HEK293 (cell line): ENCODE measurements at regions not wholly inside any gene's neighbourhood (a gene's known extent, or its start where the extent isn't known, plus 50 kb on each side); places are given as distances from the start of the nearest gene placed in this dataset.

Experiments used
- CTCF ChIA-PET: fragments of 350-600 bp; formaldehyde crosslinking; extraction: SDS; loops from one replicate; lab custom pipeline; 2021; ENCODE audit warnings: antibody characterized with exemption; lab: Yijun Ruan, JAX
- POLR2A ChIA-PET: fragments of 300-600 bp; formaldehyde crosslinking; extraction: SDS; loops from one replicate; lab custom pipeline; 2020; ENCODE audit warnings: antibody characterized with exemption, inconsistent platforms; lab: Yijun Ruan, JAX
- H3K27ac ChIP-seq: fragments of 200-500 bp; sonication (Bioruptor generic); 2 replicates; pipeline ENCODE4 v1.5.1; 2014; ENCODE audit warnings: low read depth, low read length, control low read depth, inconsistent platforms; ENCODE audit errors: extremely low read depth
- H3K36me3 ChIP-seq, 2 experiments: fragments of 200-500 bp in 1 of 2; sonication (Bioruptor generic) in 1 of 2; 1 replicate in 1 of 2; 2 replicates in 1 of 2; pipeline ENCODE4 v1.5.1; 2014 to 2017; ENCODE audit warnings: inconsistent platforms in 2 of 2, low read length in 2 of 2; ENCODE audit not compliant: control insufficient read depth in 2 of 2, insufficient read depth in 1 of 2
- H3K4me1 ChIP-seq: fragments of 200-500 bp; sonication (Bioruptor generic); 2 replicates; pipeline ENCODE4 v1.5.1; 2014; ENCODE audit warnings: mild to moderate bottlenecking, low read length, inconsistent platforms; ENCODE audit not compliant: control insufficient read depth, insufficient read depth
- H3K4me3 ChIP-seq: 2 replicates; pipeline ENCODE4 v1.5.1; 2011; ENCODE audit warnings: low read depth, mild to moderate bottlenecking, control low read depth, low read length, moderate library complexity
- H3K9me3 ChIP-seq: fragments of 200-500 bp; sonication (Bioruptor generic); 2 replicates; pipeline ENCODE4 v1.5.1; 2014; ENCODE audit warnings: low read depth, low read length, inconsistent platforms; ENCODE audit not compliant: control insufficient read depth, insufficient read depth
- GLI4 ChIP-seq: fragments of 450-650 bp; formaldehyde crosslinking; IDR thresholded peaks from 2 replicates; pipeline ENCODE4 v1.5.1; 2016; ENCODE audit warnings: missing biosample characterization, missing genetic modification characterization
- MEIS1 ChIP-seq: sonication (generic); formaldehyde crosslinking; IDR thresholded peaks from 2 replicates; pipeline ENCODE4 v1.8.1; 2022; ENCODE audit warnings: missing genetic modification reagents, mild to moderate bottlenecking, borderline replicate concordance
- SCRT1 ChIP-seq: fragments of 450-650 bp; formaldehyde crosslinking; IDR thresholded peaks from 2 replicates; pipeline ENCODE4 v1.5.1; 2016; ENCODE audit warnings: missing biosample characterization, missing genetic modification characterization, borderline replicate concordance
- ZBTB20 ChIP-seq: fragments of 450-650 bp; formaldehyde crosslinking; IDR thresholded peaks from 2 replicates; pipeline ENCODE4 v1.5.1; 2016; ENCODE audit warnings: missing biosample characterization, missing genetic modification characterization
- ZBTB48 ChIP-seq: fragments of 450-650 bp; formaldehyde crosslinking; IDR thresholded peaks from 2 replicates; pipeline ENCODE4 v1.5.1; 2016; ENCODE audit warnings: missing biosample characterization, missing genetic modification characterization
- ZFHX2 ChIP-seq: fragments of 450-650 bp; formaldehyde crosslinking; conservative IDR thresholded peaks from 2 replicates; pipeline ENCODE4 v1.5.1; 2016; ENCODE audit warnings: missing biosample characterization, missing genetic modification characterization
- ZNF202 ChIP-seq: fragments of 450-650 bp; formaldehyde crosslinking; IDR thresholded peaks from 2 replicates; pipeline ENCODE4 v1.5.1; 2016; ENCODE audit warnings: missing biosample characterization, missing genetic modification characterization, borderline replicate concordance
- ZNF266 ChIP-seq: fragments of 450-650 bp; formaldehyde crosslinking; IDR thresholded peaks from 2 replicates; pipeline ENCODE4 v1.5.1; 2016; ENCODE audit warnings: missing biosample characterization, missing genetic modification characterization, low read depth
- ZNF391 ChIP-seq: fragments of 450-650 bp; formaldehyde crosslinking; IDR thresholded peaks from 2 replicates; pipeline ENCODE4 v1.5.1; 2016; ENCODE audit warnings: low read depth, missing biosample characterization, missing genetic modification characterization, borderline replicate concordance
- ZNF596 ChIP-seq: fragments of 450-650 bp; IDR thresholded peaks from 2 replicates; pipeline ENCODE4 v1.5.0; 2018; ENCODE audit warnings: missing biosample characterization, mild to moderate bottlenecking, missing genetic modification characterization, moderate library complexity
- ZNF626 ChIP-seq: fragments of 450-650 bp; sonication (Bioruptor Pico); formaldehyde crosslinking; IDR thresholded peaks from 2 replicates; pipeline ENCODE4 v1.5.1; 2018; ENCODE audit warnings: missing biosample characterization, missing genetic modification characterization, inconsistent platforms
- ZNF792 ChIP-seq: fragments of 450-650 bp; formaldehyde crosslinking; IDR thresholded peaks from 2 replicates; pipeline ENCODE4 v1.5.1; 2016; ENCODE audit warnings: missing biosample characterization, missing genetic modification characterization
- ZNF830 ChIP-seq: fragments of 450-650 bp; IDR thresholded peaks from 2 replicates; pipeline ENCODE4 v1.5.0; 2018; ENCODE audit warnings: missing biosample characterization, missing genetic modification characterization, low read depth, mild to moderate bottlenecking, moderate library complexity
- TF ChIP-seq, protein P1 (sequence below): fragments of 450-650 bp; formaldehyde crosslinking; IDR thresholded peaks from 2 replicates; pipeline ENCODE4 v1.5.1; 2016; ENCODE audit warnings: missing biosample characterization, missing genetic modification characterization, borderline replicate concordance
- TF ChIP-seq, protein P2 (sequence below): fragments of 450-650 bp; formaldehyde crosslinking; IDR thresholded peaks from 2 replicates; pipeline ENCODE4 v1.5.1; 2016; ENCODE audit warnings: missing biosample characterization, missing genetic modification characterization

DNA sequence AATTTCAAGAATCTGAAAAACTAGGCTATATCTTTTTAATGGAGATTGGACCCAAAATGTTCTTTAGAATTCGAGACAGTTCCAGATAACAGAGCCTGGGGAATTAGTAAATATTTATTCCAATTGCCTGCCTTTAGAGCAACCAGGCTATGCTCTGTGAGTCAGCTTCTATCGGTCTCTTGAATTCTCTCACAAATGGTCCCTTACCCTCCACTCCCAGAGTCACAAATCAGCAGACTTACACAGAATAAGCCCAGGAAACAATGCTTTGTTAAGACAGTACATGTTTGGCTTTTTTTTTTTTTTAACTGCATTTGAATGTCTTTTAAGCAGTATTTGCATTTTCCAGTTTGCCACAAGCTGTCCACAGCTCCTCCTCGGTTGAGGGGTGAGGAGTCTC is 460.7 kb upstream of the CBLB start:
- Histone ChIP-seq H3K4me1 (no peaks in the 10 kb centered on the region), H3K27ac (no peak overlapping the region), H3K9me3 (no peaks in the 10 kb centered on the region), H3K4me3 (no peak overlapping the region), H3K36me3 (no peaks in the 10 kb centered on the region)
- ChIA-PET CTCF (no interaction called here), POLR2A (no interaction called here)
- TF ChIP-seq ZNF266 (tag by site-specific recombination) (no peak), ZFHX2 (tag by site-specific recombination) (no peak), ZNF830 (tag by site-specific recombination) (no peak), GLI4 (tag by site-specific recombination) (no peak), MEIS1 (CRISPR knock-in tag) (no peak), SCRT1 (tag by site-specific recombination) (no peak), ZNF596 (tag by site-specific recombination) (no peak), ZNF792 (no peak)
- TF ChIP-seq, protein P1, sequence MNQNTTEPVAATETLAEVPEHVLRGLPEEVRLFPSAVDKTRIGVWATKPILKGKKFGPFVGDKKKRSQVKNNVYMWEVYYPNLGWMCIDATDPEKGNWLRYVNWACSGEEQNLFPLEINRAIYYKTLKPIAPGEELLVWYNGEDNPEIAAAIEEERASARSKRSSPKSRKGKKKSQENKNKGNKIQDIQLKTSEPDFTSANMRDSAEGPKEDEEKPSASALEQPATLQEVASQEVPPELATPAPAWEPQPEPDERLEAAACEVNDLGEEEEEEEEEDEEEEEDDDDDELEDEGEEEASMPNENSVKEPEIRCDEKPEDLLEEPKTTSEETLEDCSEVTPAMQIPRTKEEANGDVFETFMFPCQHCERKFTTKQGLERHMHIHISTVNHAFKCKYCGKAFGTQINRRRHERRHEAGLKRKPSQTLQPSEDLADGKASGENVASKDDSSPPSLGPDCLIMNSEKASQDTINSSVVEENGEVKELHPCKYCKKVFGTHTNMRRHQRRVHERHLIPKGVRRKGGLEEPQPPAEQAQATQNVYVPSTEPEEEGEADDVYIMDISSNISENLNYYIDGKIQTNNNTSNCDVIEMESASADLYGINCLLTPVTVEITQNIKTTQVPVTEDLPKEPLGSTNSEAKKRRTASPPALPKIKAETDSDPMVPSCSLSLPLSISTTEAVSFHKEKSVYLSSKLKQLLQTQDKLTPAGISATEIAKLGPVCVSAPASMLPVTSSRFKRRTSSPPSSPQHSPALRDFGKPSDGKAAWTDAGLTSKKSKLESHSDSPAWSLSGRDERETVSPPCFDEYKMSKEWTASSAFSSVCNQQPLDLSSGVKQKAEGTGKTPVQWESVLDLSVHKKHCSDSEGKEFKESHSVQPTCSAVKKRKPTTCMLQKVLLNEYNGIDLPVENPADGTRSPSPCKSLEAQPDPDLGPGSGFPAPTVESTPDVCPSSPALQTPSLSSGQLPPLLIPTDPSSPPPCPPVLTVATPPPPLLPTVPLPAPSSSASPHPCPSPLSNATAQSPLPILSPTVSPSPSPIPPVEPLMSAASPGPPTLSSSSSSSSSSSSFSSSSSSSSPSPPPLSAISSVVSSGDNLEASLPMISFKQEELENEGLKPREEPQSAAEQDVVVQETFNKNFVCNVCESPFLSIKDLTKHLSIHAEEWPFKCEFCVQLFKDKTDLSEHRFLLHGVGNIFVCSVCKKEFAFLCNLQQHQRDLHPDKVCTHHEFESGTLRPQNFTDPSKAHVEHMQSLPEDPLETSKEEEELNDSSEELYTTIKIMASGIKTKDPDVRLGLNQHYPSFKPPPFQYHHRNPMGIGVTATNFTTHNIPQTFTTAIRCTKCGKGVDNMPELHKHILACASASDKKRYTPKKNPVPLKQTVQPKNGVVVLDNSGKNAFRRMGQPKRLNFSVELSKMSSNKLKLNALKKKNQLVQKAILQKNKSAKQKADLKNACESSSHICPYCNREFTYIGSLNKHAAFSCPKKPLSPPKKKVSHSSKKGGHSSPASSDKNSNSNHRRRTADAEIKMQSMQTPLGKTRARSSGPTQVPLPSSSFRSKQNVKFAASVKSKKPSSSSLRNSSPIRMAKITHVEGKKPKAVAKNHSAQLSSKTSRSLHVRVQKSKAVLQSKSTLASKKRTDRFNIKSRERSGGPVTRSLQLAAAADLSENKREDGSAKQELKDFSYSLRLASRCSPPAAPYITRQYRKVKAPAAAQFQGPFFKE (tag by site-specific recombination): no peak
- TF ChIP-seq, protein P2, sequence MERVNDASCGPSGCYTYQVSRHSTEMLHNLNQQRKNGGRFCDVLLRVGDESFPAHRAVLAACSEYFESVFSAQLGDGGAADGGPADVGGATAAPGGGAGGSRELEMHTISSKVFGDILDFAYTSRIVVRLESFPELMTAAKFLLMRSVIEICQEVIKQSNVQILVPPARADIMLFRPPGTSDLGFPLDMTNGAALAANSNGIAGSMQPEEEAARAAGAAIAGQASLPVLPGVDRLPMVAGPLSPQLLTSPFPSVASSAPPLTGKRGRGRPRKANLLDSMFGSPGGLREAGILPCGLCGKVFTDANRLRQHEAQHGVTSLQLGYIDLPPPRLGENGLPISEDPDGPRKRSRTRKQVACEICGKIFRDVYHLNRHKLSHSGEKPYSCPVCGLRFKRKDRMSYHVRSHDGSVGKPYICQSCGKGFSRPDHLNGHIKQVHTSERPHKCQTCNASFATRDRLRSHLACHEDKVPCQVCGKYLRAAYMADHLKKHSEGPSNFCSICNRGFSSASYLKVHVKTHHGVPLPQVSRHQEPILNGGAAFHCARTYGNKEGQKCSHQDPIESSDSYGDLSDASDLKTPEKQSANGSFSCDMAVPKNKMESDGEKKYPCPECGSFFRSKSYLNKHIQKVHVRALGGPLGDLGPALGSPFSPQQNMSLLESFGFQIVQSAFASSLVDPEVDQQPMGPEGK (tag by site-specific recombination): no peak

DNA sequence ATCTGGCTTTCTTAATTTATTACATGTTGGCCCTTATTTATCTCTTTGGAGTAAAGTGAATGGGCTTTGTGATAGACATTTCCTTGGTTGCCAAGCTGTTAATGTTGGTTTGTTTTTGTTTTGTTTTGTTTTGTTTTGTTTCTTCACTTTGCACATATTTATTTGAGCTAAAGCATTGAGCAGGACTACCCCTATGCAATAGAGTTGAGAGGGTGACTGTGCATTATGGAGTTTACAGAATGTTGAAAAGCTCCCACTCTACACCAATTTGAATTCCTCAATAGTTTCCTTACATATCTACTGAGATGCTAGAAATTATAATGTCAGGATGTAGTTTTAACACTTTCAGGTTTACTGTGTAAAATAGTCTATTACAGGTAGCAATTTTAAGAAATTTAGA is 462.8 kb upstream of the CBLB start:
- no peaks in the 10 kb centered on the region for H3K9me3 ChIP-seq
- no peaks in the 10 kb centered on the region for H3K36me3 ChIP-seq
- ChIA-PET CTCF (no interaction called here), POLR2A (no interaction called here)
- H3K4me3 ChIP-seq: no peak overlapping the region
- no peak overlapping the region for H3K27ac ChIP-seq
- H3K4me1 ChIP-seq: no peaks in the 10 kb centered on the region
- TF ChIP-seq ZNF391 (tag by site-specific recombination) (no peak), ZBTB20 (tag by site-specific recombination) (no peak), ZNF626 (no peak), ZBTB48 (tag by site-specific recombination) (no peak), GLI4 (tag by site-specific recombination) (no peak), ZNF202 (tag by site-specific recombination) (no peak)
- TF ChIP-seq, protein P1 (tag by site-specific recombination): no peak
